ENCODE measurements at regions not wholly inside any gene's neighbourhood (a gene's known extent, or its start where the extent isn't known, plus 50 kb on each side); places are given as distances from the start of the nearest gene placed in this dataset.
"Not testable (repeated sequence)": the region's sequence is repeated elsewhere in the genome, so short reads cannot be mapped to it uniquely, and the experiment has no call there.

DNA sequence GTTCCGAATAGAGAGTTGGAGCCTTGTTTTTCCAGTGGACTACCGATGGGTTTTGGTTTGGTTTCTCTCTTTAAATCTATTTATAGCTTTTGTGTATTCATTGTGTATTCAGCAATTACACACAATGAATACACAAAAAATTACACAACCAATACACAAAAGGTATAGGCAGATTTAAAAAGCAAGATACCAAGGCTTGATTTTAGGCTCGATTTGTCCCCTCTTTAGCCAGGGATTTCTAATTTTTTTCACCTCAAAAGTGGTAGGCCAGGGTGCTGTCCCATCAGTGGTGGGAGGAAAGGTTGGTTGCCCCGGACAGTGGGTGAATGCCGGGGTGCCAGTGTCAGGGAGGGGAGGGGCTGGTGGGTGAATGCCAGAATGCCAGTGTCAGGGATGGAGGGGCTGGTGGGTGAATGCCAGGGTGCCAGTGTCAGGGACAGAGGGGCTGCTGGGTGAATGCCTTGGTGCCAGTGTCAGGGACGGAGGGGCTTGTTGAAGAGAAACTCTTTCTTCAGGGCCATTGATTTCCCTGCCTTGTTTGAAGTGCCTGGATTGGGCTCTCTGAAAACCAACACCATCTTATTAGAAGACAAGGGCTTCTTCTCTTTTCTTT lies 186.2 kb downstream of the GOLGA6L6 start:
- Histone ChIP-seq H3K27me3 (replicated peaks in 1 of 4; ENCODE audit: control extremely low read depth in 1 of 4, control insufficient read depth in 3 of 4, insufficient read depth in 4 of 4, low read length in 3 of 4) (peaks cover 0 to 9% (median 0%) of the 10 kb centered on the region in 4 experiments), H3K9me3 (ENCODE audit: control extremely low read depth in 1 of 3, control insufficient read depth in 2 of 3, insufficient read depth in 1 of 3, low read length in 2 of 3) (peaks cover 0 to 44% (median 0%) of the 10 kb centered on the region in 3 donors), H3K79me2 (ENCODE audit: control insufficient read depth, insufficient read depth, low read length) (no peaks in the 10 kb centered on the region), H3K4me2 (replicated peaks; ENCODE audit: low read depth, low read length, poor library complexity, severe bottlenecking) (no peak overlapping the region), H2AFZ (ENCODE audit: insufficient read depth, low read depth, low read length, poor library complexity, severe bottlenecking) (no peak overlapping the region), H3K27ac (ENCODE audit: low read length in 2 of 2) (no peak overlapping the region), H3K9ac (ENCODE audit: low read length) (no peak overlapping the region), H4K20me1 (ENCODE audit: control insufficient read depth, insufficient read depth, low read length, poor library complexity, severe bottlenecking) (no peaks in the 10 kb centered on the region), H3K4me3 (ENCODE audit: control extremely low read depth in 1 of 5, extremely low read depth in 1 of 5, insufficient read depth in 1 of 5, low read depth in 2 of 5, low read length in 4 of 5) (no peak overlapping the region), H3K36me3 (replicated peaks in 1 of 2; ENCODE audit: control extremely low read depth in 1 of 2, control insufficient read depth in 1 of 2, extremely low read depth in 1 of 2, insufficient read depth in 2 of 2, low read length in 1 of 2) (no peaks in the 10 kb centered on the region), H3K4me1 (ENCODE audit: control insufficient read depth in 2 of 2, insufficient read depth in 2 of 2, low read length in 2 of 2) (peaks cover 0 to 5% of the 10 kb centered on the region in 2 donors)
- Mint-ChIP-seq H3K9me3 (ENCODE audit: insufficient read depth) (no peaks in the 10 kb centered on the region), H3K27me3 (peaks cover 3% of the 10 kb centered on the region), H3K27ac (no peak overlapping the region), H3K4me1 (no peaks in the 10 kb centered on the region), H3K4me3 (no peak overlapping the region)
- WGBS (ENCODE audit: insufficient coverage), result 90% methylated on average over 4 of the region's 6 CpGs
- DNase-seq (no peak), ATAC-seq (ENCODE audit: low read depth) (no peak)
- CTCF ChIA-PET, result interaction anchor here (0.7 kb wide), 1 partner anchor 920 kb away, joined by 3 read pairs; no protein-coding TSS in a partner anchor
- POLR2A ChIA-PET, result no interaction called here
- intact Hi-C loops (cut with micrococcal nuclease), result no loop called here
- no peak for TF ChIP-seq EZH2 (IDR thresholded peaks at IDR 0.05; ENCODE audit: borderline replicate concordance, insufficient read depth, low read depth, low read length, poor library complexity, severe bottlenecking)
- TF ChIP-seq CTCF (IDR thresholded peaks at IDR 0.05), result no peak

DNA sequence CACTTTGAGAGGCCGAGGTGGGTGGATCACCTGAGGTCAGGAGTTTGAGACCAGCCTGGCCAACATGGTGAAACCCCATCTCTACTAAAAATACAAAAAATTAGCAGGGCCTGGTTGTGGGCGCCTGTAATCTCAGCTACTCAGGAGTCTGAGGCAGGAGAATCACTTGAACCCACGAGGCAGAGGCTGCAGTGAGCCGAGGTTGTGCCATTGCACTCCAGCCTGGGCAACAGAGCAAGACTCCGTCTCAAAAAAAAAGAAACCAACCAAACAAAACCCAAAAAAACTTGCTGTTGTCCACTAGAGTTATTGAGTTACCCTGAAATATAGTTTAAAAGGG lies 186.7 kb downstream of the GOLGA6L6 start:
- ATAC-seq (ENCODE audit: low read depth); H3K4me1 Mint-ChIP-seq; H3K27ac Mint-ChIP-seq; H3K79me2 ChIP-seq (ENCODE audit: control insufficient read depth, insufficient read depth, low read length); intact Hi-C loops (cut with micrococcal nuclease); H3K9ac ChIP-seq (ENCODE audit: low read length); H3K27me3 ChIP-seq (replicated peaks in 1 of 4; ENCODE audit: control extremely low read depth in 1 of 4, control insufficient read depth in 3 of 4, insufficient read depth in 4 of 4, low read length in 3 of 4); H3K4me3 ChIP-seq (ENCODE audit: control extremely low read depth in 1 of 5, extremely low read depth in 1 of 5, insufficient read depth in 1 of 5, low read depth in 2 of 5, low read length in 4 of 5); H2AFZ ChIP-seq (ENCODE audit: insufficient read depth, low read depth, low read length, poor library complexity, severe bottlenecking); H3K4me1 ChIP-seq (ENCODE audit: control insufficient read depth in 2 of 2, insufficient read depth in 2 of 2, low read length in 2 of 2); H3K4me2 ChIP-seq (replicated peaks; ENCODE audit: low read depth, low read length, poor library complexity, severe bottlenecking); H3K9me3 Mint-ChIP-seq (ENCODE audit: insufficient read depth); H3K27ac ChIP-seq (ENCODE audit: low read length in 2 of 2); H4K20me1 ChIP-seq (ENCODE audit: control insufficient read depth, insufficient read depth, low read length, poor library complexity, severe bottlenecking); H3K27me3 Mint-ChIP-seq; DNase-seq; H3K4me3 Mint-ChIP-seq; POLR2A ChIA-PET; H3K36me3 ChIP-seq (replicated peaks in 1 of 2; ENCODE audit: control extremely low read depth in 1 of 2, control insufficient read depth in 1 of 2, extremely low read depth in 1 of 2, insufficient read depth in 2 of 2, low read length in 1 of 2): not testable (repeated sequence)
- WGBS (ENCODE audit: insufficient coverage), result 78% methylated on average over 5 of the region's 5 CpGs
- peaks cover 0 to 49% (median 0%) of the 10 kb centered on the region in 3 donors for H3K9me3 ChIP-seq (ENCODE audit: control extremely low read depth in 1 of 3, control insufficient read depth in 2 of 3, insufficient read depth in 1 of 3, low read length in 2 of 3)
- CTCF ChIA-PET, result interaction anchor here (1.1 kb wide), 1 partner anchor 9 kb away, joined by 4 read pairs; no protein-coding TSS in a partner anchor
